ENCODE measurements at regions not wholly inside any gene's neighbourhood (a gene's known extent, or its start where the extent isn't known, plus 50 kb on each side); places are given as distances from the start of the nearest gene placed in this dataset.
"Not testable (repeated sequence)": the region's sequence is repeated elsewhere in the genome, so short reads cannot be mapped to it uniquely, and the experiment has no call there.

DNA sequence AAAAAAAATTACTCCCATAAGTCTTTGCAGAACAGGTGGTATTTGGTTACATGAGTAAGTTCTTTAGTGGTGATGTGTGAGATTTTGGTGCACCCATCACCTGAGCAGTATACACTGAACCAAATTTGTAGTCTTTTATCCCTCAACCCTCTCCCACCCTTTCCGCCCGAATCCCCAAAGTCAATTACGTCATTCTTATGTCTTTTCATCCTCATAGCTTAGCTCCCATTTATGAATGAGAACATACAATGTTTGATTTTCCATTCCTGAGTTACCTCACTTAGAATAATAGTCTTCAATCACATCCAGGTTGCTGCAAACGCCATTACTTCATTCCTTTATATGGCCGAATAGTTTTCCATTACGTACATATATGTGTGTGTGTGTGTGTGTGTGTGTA lies 2742.7 kb downstream of the ARAP2 start:
- H3K27me3 ChIP-seq (replicated peaks in 2 of 5; ENCODE audit: control insufficient read depth in 4 of 5, insufficient read depth in 5 of 5, low read length in 4 of 5); POLR2A ChIA-PET; H3K27ac ChIP-seq (ENCODE audit: insufficient read depth in 1 of 2, low read depth in 1 of 2, low read length in 2 of 2, poor library complexity in 1 of 2, severe bottlenecking in 2 of 2); DNase-seq; H3K4me1 ChIP-seq (ENCODE audit: control extremely low read depth in 1 of 4, control insufficient read depth in 4 of 4, insufficient read depth in 4 of 4, low read length in 3 of 4); H3K4me3 ChIP-seq (ENCODE audit: control insufficient read depth in 1 of 7, extremely low read depth in 1 of 7, insufficient read depth in 4 of 7, low read depth in 2 of 7, low read length in 6 of 7); H3K36me3 ChIP-seq (ENCODE audit: control insufficient read depth in 4 of 4, insufficient read depth in 4 of 4, low read length in 3 of 4); H3K9me3 ChIP-seq (ENCODE audit: control extremely low read depth in 1 of 5, control insufficient read depth in 4 of 5, insufficient read depth in 2 of 5, low read depth in 1 of 5, low read length in 4 of 5); CTCF ChIA-PET: not testable (repeated sequence)
- WGBS (ENCODE audit: insufficient coverage) = 100% methylated on average over 3 of the region's 6 CpGs

DNA sequence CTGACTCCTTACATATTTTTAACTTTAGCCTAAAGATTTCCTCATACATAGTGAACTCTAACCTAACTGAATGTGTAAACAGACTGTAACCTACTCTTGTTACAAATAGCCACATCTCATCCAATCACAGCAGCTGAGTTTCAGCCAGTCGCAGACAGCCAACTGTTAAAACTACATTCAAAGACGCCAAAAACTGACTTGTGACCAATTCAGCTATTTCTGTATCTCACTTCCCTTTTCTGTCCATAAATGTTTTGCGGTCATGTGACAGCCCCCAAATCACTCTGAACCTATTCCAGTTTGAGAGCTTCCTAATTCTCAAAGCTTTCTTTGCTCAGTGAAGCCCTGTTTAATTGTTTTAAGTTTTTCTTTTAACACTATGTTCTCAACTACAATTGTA lies 2731.9 kb downstream of the ARAP2 start:
- 0% methylated on average over 2 of the region's 3 CpGs for WGBS (ENCODE audit: insufficient coverage)
- H3K4me3 ChIP-seq (ENCODE audit: control insufficient read depth in 1 of 7, extremely low read depth in 1 of 7, insufficient read depth in 4 of 7, low read depth in 2 of 7, low read length in 6 of 7) = no peak overlapping the region
- no peaks in the 10 kb centered on the region for H3K36me3 ChIP-seq (ENCODE audit: control insufficient read depth in 4 of 4, insufficient read depth in 4 of 4, low read length in 3 of 4)
- peaks cover 0 to 6% (median 0%) of the 10 kb centered on the region in 5 experiments for H3K9me3 ChIP-seq (ENCODE audit: control extremely low read depth in 1 of 5, control insufficient read depth in 4 of 5, insufficient read depth in 2 of 5, low read depth in 1 of 5, low read length in 4 of 5)
- H3K27ac ChIP-seq (ENCODE audit: insufficient read depth in 1 of 2, low read depth in 1 of 2, low read length in 2 of 2, poor library complexity in 1 of 2, severe bottlenecking in 2 of 2) = no peak overlapping the region
- no peaks in the 10 kb centered on the region for H3K27me3 ChIP-seq (replicated peaks in 2 of 5; ENCODE audit: control insufficient read depth in 4 of 5, insufficient read depth in 5 of 5, low read length in 4 of 5)
- H3K4me1 ChIP-seq (ENCODE audit: control extremely low read depth in 1 of 4, control insufficient read depth in 4 of 4, insufficient read depth in 4 of 4, low read length in 3 of 4) = peaks cover 0 to 3% (median 0%) of the 10 kb centered on the region in 4 experiments
- peak; percentile 0 to 57 (median 35) for DNase-seq
- POLR2A ChIA-PET = no interaction called here
- CTCF ChIA-PET = no interaction called here

DNA sequence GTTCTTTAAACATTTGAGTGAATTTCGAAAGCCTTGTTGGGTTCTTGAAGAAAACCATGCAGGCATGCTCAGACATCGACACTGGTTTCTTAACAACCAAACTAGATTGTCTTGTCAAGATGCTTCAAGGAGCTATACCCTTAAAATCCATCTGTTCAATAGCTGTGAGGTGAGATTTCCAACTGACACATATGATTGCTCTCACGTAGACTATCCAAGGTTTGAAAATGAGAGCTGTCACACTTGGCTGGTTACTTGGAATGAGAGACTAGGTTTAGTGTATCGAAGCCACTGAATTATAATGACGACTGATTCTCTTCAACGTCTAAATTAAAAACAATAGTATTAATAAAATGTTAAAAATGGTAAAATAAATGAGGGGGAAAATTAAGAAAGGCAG lies 2725.5 kb downstream of the ARAP2 start:
- WGBS (ENCODE audit: insufficient coverage) = 100% methylated on average over 3 of the region's 6 CpGs
- H3K27ac ChIP-seq (ENCODE audit: insufficient read depth in 1 of 2, low read depth in 1 of 2, low read length in 2 of 2, poor library complexity in 1 of 2, severe bottlenecking in 2 of 2) = no peak overlapping the region
- peaks cover 0 to 6% (median 0%) of the 10 kb centered on the region in 5 experiments for H3K9me3 ChIP-seq (ENCODE audit: control extremely low read depth in 1 of 5, control insufficient read depth in 4 of 5, insufficient read depth in 2 of 5, low read depth in 1 of 5, low read length in 4 of 5)
- CTCF ChIA-PET = no interaction called here
- no peaks in the 10 kb centered on the region for H3K4me1 ChIP-seq (ENCODE audit: control extremely low read depth in 1 of 4, control insufficient read depth in 4 of 4, insufficient read depth in 4 of 4, low read length in 3 of 4)
- no peaks in the 10 kb centered on the region for H3K27me3 ChIP-seq (replicated peaks in 2 of 5; ENCODE audit: control insufficient read depth in 4 of 5, insufficient read depth in 5 of 5, low read length in 4 of 5)
- H3K4me3 ChIP-seq (ENCODE audit: control insufficient read depth in 1 of 7, extremely low read depth in 1 of 7, insufficient read depth in 4 of 7, low read depth in 2 of 7, low read length in 6 of 7) = no peak overlapping the region
- no peaks in the 10 kb centered on the region for H3K36me3 ChIP-seq (ENCODE audit: control insufficient read depth in 4 of 4, insufficient read depth in 4 of 4, low read length in 3 of 4)
- no peak for DNase-seq
- POLR2A ChIA-PET = no interaction called here

DNA sequence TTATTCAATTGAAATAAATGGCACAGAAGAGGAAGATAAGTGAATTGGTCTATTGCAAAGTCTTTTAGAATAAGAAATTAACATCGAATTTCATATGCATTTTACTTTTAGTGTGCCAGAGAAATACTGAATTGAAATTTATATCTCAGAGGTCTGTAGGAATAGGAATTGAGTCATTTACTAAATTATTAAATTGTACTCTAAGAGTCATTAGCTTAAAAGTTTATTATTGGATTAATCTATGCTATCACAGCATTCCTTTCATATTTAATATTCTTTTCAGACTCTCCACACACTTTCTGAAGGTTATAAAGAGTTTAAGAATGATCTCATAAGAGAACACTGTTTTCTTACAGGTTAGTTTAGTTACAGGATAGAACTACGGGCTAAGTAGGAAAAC lies 2711.5 kb downstream of the ARAP2 start:
- ChIA-PET CTCF (no interaction called here), POLR2A (no interaction called here)
- H3K9me3 ChIP-seq (ENCODE audit: control extremely low read depth in 1 of 5, control insufficient read depth in 4 of 5, insufficient read depth in 2 of 5, low read depth in 1 of 5, low read length in 4 of 5) = no peaks in the 10 kb centered on the region
- no peak overlapping the region for H3K4me3 ChIP-seq (ENCODE audit: control insufficient read depth in 1 of 7, extremely low read depth in 1 of 7, insufficient read depth in 4 of 7, low read depth in 2 of 7, low read length in 6 of 7)
- WGBS (ENCODE audit: insufficient coverage) = no CpG with 5 or more reads among the region's 2 CpGs
- no peak for DNase-seq
- no peaks in the 10 kb centered on the region for H3K4me1 ChIP-seq (ENCODE audit: control extremely low read depth in 1 of 4, control insufficient read depth in 4 of 4, insufficient read depth in 4 of 4, low read length in 3 of 4)
- no peaks in the 10 kb centered on the region for H3K36me3 ChIP-seq (ENCODE audit: control insufficient read depth in 4 of 4, insufficient read depth in 4 of 4, low read length in 3 of 4)
- H3K27me3 ChIP-seq (replicated peaks in 2 of 5; ENCODE audit: control insufficient read depth in 4 of 5, insufficient read depth in 5 of 5, low read length in 4 of 5) = peaks cover 0 to 2% (median 0%) of the 10 kb centered on the region in 5 experiments
- no peak overlapping the region for H3K27ac ChIP-seq (ENCODE audit: insufficient read depth in 1 of 2, low read depth in 1 of 2, low read length in 2 of 2, poor library complexity in 1 of 2, severe bottlenecking in 2 of 2)

DNA sequence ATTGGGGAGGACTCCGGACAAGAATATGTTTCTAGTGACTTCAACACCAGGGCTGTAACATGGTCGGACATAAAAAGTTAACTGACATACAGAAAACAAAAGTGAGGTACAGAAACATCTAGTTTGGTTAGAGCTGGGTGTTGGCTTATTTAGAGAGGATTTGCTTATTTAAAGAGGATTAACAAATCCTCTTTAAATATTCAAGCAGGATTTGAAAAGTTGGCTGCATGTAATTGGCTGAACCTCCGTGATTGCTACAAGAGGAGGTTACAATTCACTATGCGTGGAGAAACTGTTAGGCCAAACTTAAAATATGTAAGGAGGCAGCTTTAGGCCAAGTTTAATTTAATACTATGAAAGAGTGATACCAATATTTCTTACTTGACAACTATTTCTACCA lies 2707.4 kb downstream of the ARAP2 start:
- no peaks in the 10 kb centered on the region for H3K27me3 ChIP-seq (replicated peaks in 2 of 5; ENCODE audit: control insufficient read depth in 4 of 5, insufficient read depth in 5 of 5, low read length in 4 of 5)
- no peak overlapping the region for H3K4me3 ChIP-seq (ENCODE audit: control insufficient read depth in 1 of 7, extremely low read depth in 1 of 7, insufficient read depth in 4 of 7, low read depth in 2 of 7, low read length in 6 of 7)
- no peaks in the 10 kb centered on the region for H3K4me1 ChIP-seq (ENCODE audit: control extremely low read depth in 1 of 4, control insufficient read depth in 4 of 4, insufficient read depth in 4 of 4, low read length in 3 of 4)
- ChIA-PET POLR2A (no interaction called here), CTCF (no interaction called here)
- no peaks in the 10 kb centered on the region for H3K9me3 ChIP-seq (ENCODE audit: control extremely low read depth in 1 of 5, control insufficient read depth in 4 of 5, insufficient read depth in 2 of 5, low read depth in 1 of 5, low read length in 4 of 5)
- H3K36me3 ChIP-seq (ENCODE audit: control insufficient read depth in 4 of 4, insufficient read depth in 4 of 4, low read length in 3 of 4) = no peaks in the 10 kb centered on the region
- H3K27ac ChIP-seq (ENCODE audit: insufficient read depth in 1 of 2, low read depth in 1 of 2, low read length in 2 of 2, poor library complexity in 1 of 2, severe bottlenecking in 2 of 2) = no peak overlapping the region
- no peak for DNase-seq
- 100% methylated on average over 2 of the region's 4 CpGs for WGBS (ENCODE audit: insufficient coverage)

DNA sequence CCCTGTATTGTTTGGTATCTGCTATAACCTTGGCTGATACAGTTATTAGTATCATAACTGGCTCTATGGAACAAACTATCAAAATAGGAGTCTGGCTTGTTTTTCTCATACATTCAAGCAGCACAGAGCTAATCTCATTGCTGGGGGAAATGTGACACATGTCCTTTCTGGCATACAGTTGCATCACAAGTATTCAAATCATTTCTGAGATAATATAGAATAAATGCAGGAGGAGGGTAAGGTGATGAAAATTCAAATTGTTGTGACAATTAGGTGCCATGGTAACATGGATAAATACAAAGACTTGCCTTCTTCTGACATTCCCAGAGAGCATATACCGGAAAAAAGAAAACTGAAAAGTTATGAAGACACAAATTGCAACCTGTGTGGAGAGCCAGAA lies 2706.8 kb downstream of the ARAP2 start:
- Histone ChIP-seq H3K27ac (ENCODE audit: insufficient read depth in 1 of 2, low read depth in 1 of 2, low read length in 2 of 2, poor library complexity in 1 of 2, severe bottlenecking in 2 of 2) (no peak overlapping the region), H3K4me1 (ENCODE audit: control extremely low read depth in 1 of 4, control insufficient read depth in 4 of 4, insufficient read depth in 4 of 4, low read length in 3 of 4) (no peaks in the 10 kb centered on the region), H3K36me3 (ENCODE audit: control insufficient read depth in 4 of 4, insufficient read depth in 4 of 4, low read length in 3 of 4) (no peaks in the 10 kb centered on the region), H3K9me3 (ENCODE audit: control extremely low read depth in 1 of 5, control insufficient read depth in 4 of 5, insufficient read depth in 2 of 5, low read depth in 1 of 5, low read length in 4 of 5) (no peaks in the 10 kb centered on the region), H3K4me3 (ENCODE audit: control insufficient read depth in 1 of 7, extremely low read depth in 1 of 7, insufficient read depth in 4 of 7, low read depth in 2 of 7, low read length in 6 of 7) (no peak overlapping the region), H3K27me3 (replicated peaks in 2 of 5; ENCODE audit: control insufficient read depth in 4 of 5, insufficient read depth in 5 of 5, low read length in 4 of 5) (no peaks in the 10 kb centered on the region)
- no CpG with 5 or more reads among the region's 1 CpG for WGBS (ENCODE audit: insufficient coverage)
- ChIA-PET POLR2A (no interaction called here), CTCF (no interaction called here)
- no peak for DNase-seq

DNA sequence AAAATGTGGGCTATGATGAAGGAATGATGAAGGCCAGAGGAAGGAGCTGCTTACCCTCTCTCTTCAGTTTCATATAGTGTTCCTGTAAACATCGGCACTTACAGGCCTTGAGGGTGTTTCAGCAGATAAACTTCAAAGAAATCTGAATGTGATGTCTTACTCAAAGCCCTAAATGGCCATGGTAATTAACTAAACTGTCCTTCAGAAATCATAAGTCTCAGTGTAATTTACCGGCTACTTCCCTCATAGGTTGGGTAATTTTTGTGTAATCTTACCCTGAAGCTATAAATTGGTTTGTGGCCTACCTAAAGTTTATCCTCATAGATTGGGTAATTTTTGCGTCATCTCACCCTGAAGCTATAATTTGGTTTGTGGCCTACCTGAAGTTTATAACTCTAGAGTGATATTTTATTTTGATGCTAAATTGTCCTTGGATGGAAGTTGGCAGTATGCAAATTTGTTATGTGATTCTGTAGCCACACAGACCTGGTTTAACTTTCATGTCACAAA lies 2700.3 kb downstream of the ARAP2 start:
- Histone ChIP-seq H3K27ac (ENCODE audit: insufficient read depth in 1 of 2, low read depth in 1 of 2, low read length in 2 of 2, poor library complexity in 1 of 2, severe bottlenecking in 2 of 2) (no peak overlapping the region), H3K36me3 (ENCODE audit: control insufficient read depth in 4 of 4, insufficient read depth in 4 of 4, low read length in 3 of 4) (no peaks in the 10 kb centered on the region), H3K9me3 (ENCODE audit: control extremely low read depth in 1 of 5, control insufficient read depth in 4 of 5, insufficient read depth in 2 of 5, low read depth in 1 of 5, low read length in 4 of 5) (peaks cover 0 to 5% (median 0%) of the 10 kb centered on the region in 5 experiments), H3K27me3 (replicated peaks in 2 of 5; ENCODE audit: control insufficient read depth in 4 of 5, insufficient read depth in 5 of 5, low read length in 4 of 5) (no peaks in the 10 kb centered on the region), H3K4me1 (ENCODE audit: control extremely low read depth in 1 of 4, control insufficient read depth in 4 of 4, insufficient read depth in 4 of 4, low read length in 3 of 4) (no peaks in the 10 kb centered on the region), H3K4me3 (ENCODE audit: control insufficient read depth in 1 of 7, extremely low read depth in 1 of 7, insufficient read depth in 4 of 7, low read depth in 2 of 7, low read length in 6 of 7) (no peak overlapping the region)
- ChIA-PET CTCF (no interaction called here), POLR2A (no interaction called here)
- 100% methylated on average over 2 of the region's 3 CpGs for WGBS (ENCODE audit: insufficient coverage)
- DNase-seq = no peak

Measured in common myeloid progenitor, CD34-positive (primary cell).